Ishikawa (cell line): ENCODE measurements at regions not wholly inside any gene's neighbourhood (a gene's known extent, or its start where the extent isn't known, plus 50 kb on each side); places are given as distances from the start of the nearest gene placed in this dataset.
A peak's percentile ranks its signal among the peaks of the same experiment; 100 is the strongest.

Experiments
- CEBPB ChIP-seq: IDR thresholded peaks from 2 replicates; pipeline ENCODE4 v1.6.1; 2012
- CREB1 ChIP-seq: IDR thresholded peaks from 2 replicates; pipeline ENCODE4 v1.6.1; 2012; ENCODE audit warnings: low read depth
- EGR1 ChIP-seq: IDR thresholded peaks from 2 replicates; pipeline ENCODE4 v1.6.1; 2012
- EP300 ChIP-seq: IDR thresholded peaks from 2 replicates; pipeline ENCODE4 v1.6.1; 2012; ENCODE audit warnings: borderline replicate concordance
- FOXM1 ChIP-seq: IDR thresholded peaks from 2 replicates; pipeline ENCODE4 v1.6.1; 2012; ENCODE audit warnings: low read depth, borderline replicate concordance
- MAX ChIP-seq: IDR thresholded peaks from 2 replicates; pipeline ENCODE4 v1.6.1; 2012
- NFIC ChIP-seq: IDR thresholded peaks from 2 replicates; pipeline ENCODE4 v1.6.1; 2012
- RAD21 ChIP-seq: IDR thresholded peaks from 2 replicates; pipeline ENCODE4 v1.6.1; 2012; ENCODE audit warnings: low read depth
- REST ChIP-seq: IDR thresholded peaks from 2 replicates; pipeline ENCODE4 v1.6.1; 2012; ENCODE audit warnings: low read depth, mild to moderate bottlenecking
- TAF1 ChIP-seq: IDR thresholded peaks from 2 replicates; pipeline ENCODE4 v1.6.1; 2012; ENCODE audit warnings: low read depth, mild to moderate bottlenecking
- TCF12 ChIP-seq: IDR thresholded peaks from 2 replicates; pipeline ENCODE4 v1.6.1; 2012; ENCODE audit warnings: low read depth
- TEAD4 ChIP-seq: IDR thresholded peaks from 2 replicates; pipeline ENCODE4 v1.6.1; 2012
- USF1 ChIP-seq: IDR thresholded peaks from 2 replicates; pipeline ENCODE4 v1.6.1; 2012
- YY1 ChIP-seq: IDR thresholded peaks from 2 replicates; pipeline ENCODE4 v1.6.1; 2012; ENCODE audit warnings: low read depth
- ZBTB7A ChIP-seq: IDR thresholded peaks from 2 replicates; pipeline ENCODE4 v1.6.1; 2012; ENCODE audit warnings: low read depth

GRCh38 chr4:28221536-28221935, 1360.9 kb downstream of the STIM2 start:
- TF ChIP-seq EP300, result no peak
- no peak for TF ChIP-seq FOXM1

- TF ChIP-seq FOXM1, result no peak
- TF ChIP-seq RAD21, result peak; percentile 71
These were observed 1364.4 kb downstream of the STIM2 start for GRCh38 chr4:28225050-28225449.

GRCh38 chr4:28225689-28226353, 1365.2 kb downstream of the STIM2 start:
- TF ChIP-seq RAD21, result peak; percentile 8; the same call in 1 of the 2 replicates
- TF ChIP-seq CEBPB, result no peak

GRCh38 chr4:28226962-28227361, 1366.3 kb downstream of the STIM2 start:
- no peak for TF ChIP-seq EGR1
- no peak for TF ChIP-seq TCF12
- TF ChIP-seq FOXM1, result no peak
- TF ChIP-seq TEAD4, result no peak

GRCh38 chr4:28227764-28228163, 1367.1 kb downstream of the STIM2 start:
- no peak for TF ChIP-seq YY1
- no peak for TF ChIP-seq CREB1
- TF ChIP-seq TAF1, result no peak
- TF ChIP-seq REST, result no peak
- no peak for TF ChIP-seq CEBPB
- TF ChIP-seq EGR1, result no peak
- no peak for TF ChIP-seq USF1
- TF ChIP-seq RAD21, result no peak
- no peak for TF ChIP-seq MAX
- TF ChIP-seq NFIC, result no peak
- TF ChIP-seq EP300, result no peak
- no peak for TF ChIP-seq TCF12
- TF ChIP-seq ZBTB7A, result no peak
- TF ChIP-seq FOXM1, result no peak
- TF ChIP-seq TEAD4, result no peak

- TF ChIP-seq EP300 (no peak), CREB1 (no peak), ZBTB7A (no peak), CEBPB (no peak), REST (no peak), FOXM1 (no peak), USF1 (no peak), TAF1 (no peak)
These were observed 1368.2 kb downstream of the STIM2 start for GRCh38 chr4:28228561-28229491.

- TF ChIP-seq TCF12 (no peak), RAD21 (no peak)
These were observed 1371.7 kb downstream of the STIM2 start for GRCh38 chr4:28232376-28232775.
